Progenitor cell of endocrine pancreas (in vitro differentiated cells): ENCODE measurements at regions not wholly inside any gene's neighbourhood (a gene's known extent, or its start where the extent isn't known, plus 50 kb on each side); places are given as distances from the start of the nearest gene placed in this dataset.

Experiments used
- DNase-seq: peaks from one replicate; pipeline ENCODE4 v3.0.0; 2021; ENCODE audit warnings: low spot score; ENCODE audit not compliant: unreplicated experiment
- H3K27ac Mint-ChIP-seq: 2 replicates; pipeline ENCODE4 v1.8.0; 2021; ENCODE audit warnings: mild to moderate bottlenecking, moderate library complexity, mixed read lengths
- H3K27me3 Mint-ChIP-seq: 2 replicates; pipeline ENCODE4 v1.8.0; 2021; ENCODE audit warnings: mixed read lengths
- H3K36me3 Mint-ChIP-seq: 2 replicates; pipeline ENCODE4 v1.8.0; 2022; ENCODE audit warnings: mixed read lengths; ENCODE audit not compliant: insufficient read depth
- H3K4me1 Mint-ChIP-seq: 2 replicates; pipeline ENCODE4 v1.8.0; 2021; ENCODE audit warnings: low read depth, mixed read lengths
- H3K4me3 Mint-ChIP-seq: 2 replicates; pipeline ENCODE4 v1.8.0; 2021; ENCODE audit warnings: low read depth, mild to moderate bottlenecking, moderate library complexity, mixed read lengths
- H3K9me3 Mint-ChIP-seq: 2 replicates; pipeline ENCODE4 v1.8.0; 2021; ENCODE audit warnings: low read depth, mixed read lengths
- CTCF ChIP-seq: fragments of 200-600 bp; sonication (generic); IDR thresholded peaks from one replicate; pipeline ENCODE4 v1.5.0; 2021; ENCODE audit warnings: antibody characterized with exemption, mild to moderate bottlenecking; ENCODE audit not compliant: unreplicated experiment

DNA sequence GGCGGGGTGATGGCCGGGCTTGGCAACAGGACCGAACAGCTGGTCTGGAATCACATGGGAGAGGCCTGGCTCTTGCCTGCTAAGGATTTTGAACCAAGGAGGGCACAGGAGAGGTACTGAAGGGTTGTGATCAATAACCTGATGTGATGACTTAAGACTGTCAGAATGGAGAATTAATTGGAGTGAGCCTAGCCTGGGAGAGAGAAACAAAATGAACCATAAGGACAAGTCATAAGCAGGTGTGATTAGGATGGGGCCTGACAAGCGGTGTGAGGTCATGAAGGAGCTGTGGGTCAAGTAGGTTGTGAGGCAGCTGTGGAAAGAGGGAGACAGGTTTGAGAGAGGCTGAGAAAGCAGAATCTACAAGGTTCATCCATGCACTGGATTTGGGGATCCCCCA is 104.6 kb downstream of the MED10 start:
- Mint-ChIP-seq H3K4me3 (no peak overlapping the region), H3K27me3 (peaks cover 6% of the 10 kb centered on the region), H3K27ac (no peak overlapping the region), H3K4me1 (no peaks in the 10 kb centered on the region), H3K36me3 (no peaks in the 10 kb centered on the region), H3K9me3 (no peaks in the 10 kb centered on the region)
- no peak for TF ChIP-seq CTCF
- no peak for DNase-seq

- no peak for DNase-seq
- Mint-ChIP-seq H3K27me3 (peaks cover 6% of the 10 kb centered on the region), H3K4me1 (no peaks in the 10 kb centered on the region), H3K4me3 (no peak overlapping the region), H3K9me3 (no peaks in the 10 kb centered on the region), H3K36me3 (no peaks in the 10 kb centered on the region), H3K27ac (no peak overlapping the region)
- no peak for TF ChIP-seq CTCF
Observed at GRCh38 chr5:6273090-6273735, 105.1 kb downstream of the MED10 start.

GRCh38 chr5:6269925-6270324 is 108.4 kb downstream of the MED10 start:
- Mint-ChIP-seq H3K27ac (no peak overlapping the region), H3K4me3 (no peak overlapping the region), H3K9me3 (no peaks in the 10 kb centered on the region), H3K36me3 (no peaks in the 10 kb centered on the region), H3K4me1 (no peaks in the 10 kb centered on the region), H3K27me3 (peaks cover 7% of the 10 kb centered on the region)
- no peak for DNase-seq
- TF ChIP-seq CTCF: no peak

DNA sequence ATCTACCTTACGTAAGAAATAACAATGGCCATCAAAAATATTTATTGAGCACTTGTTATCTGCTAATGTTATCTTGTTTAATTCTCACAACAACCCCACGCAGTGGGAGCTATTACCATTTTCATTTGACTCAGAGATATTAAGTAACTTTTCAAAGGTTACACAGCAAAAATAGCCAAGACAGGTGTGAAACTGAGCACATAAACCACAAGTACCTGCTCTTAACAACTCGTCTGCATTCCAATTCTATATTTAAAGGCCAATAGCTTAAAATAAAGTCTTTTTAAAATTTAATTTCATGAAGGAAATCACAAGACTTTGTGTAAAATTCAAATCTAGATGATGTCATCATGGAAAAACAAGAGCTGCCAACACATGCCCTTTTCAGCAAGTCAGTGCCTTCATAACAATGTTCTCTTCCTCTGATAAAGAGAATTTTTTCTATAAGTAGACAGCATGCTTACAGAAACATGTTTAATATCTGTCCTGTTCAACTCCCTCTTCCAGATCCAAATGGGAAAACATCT is 111.6 kb downstream of the MED10 start:
- H3K36me3 Mint-ChIP-seq: no peaks in the 10 kb centered on the region
- DNase-seq: no peak
- H3K4me3 Mint-ChIP-seq: no peak overlapping the region
- H3K9me3 Mint-ChIP-seq: no peaks in the 10 kb centered on the region
- no peak overlapping the region for H3K27ac Mint-ChIP-seq
- no peak for TF ChIP-seq CTCF
- H3K27me3 Mint-ChIP-seq: peaks cover 11% of the 10 kb centered on the region
- H3K4me1 Mint-ChIP-seq: no peaks in the 10 kb centered on the region

GRCh38 chr5:6264394-6264793 is 114.0 kb downstream of the MED10 start:
- Mint-ChIP-seq H3K36me3 (no peaks in the 10 kb centered on the region), H3K4me3 (no peak overlapping the region), H3K4me1 (no peaks in the 10 kb centered on the region), H3K9me3 (no peaks in the 10 kb centered on the region), H3K27me3 (peaks cover 15% of the 10 kb centered on the region), H3K27ac (no peak overlapping the region)
- DNase-seq: no peak
- TF ChIP-seq CTCF: no peak
